ENCODE measurements at regions not wholly inside any gene's neighbourhood (a gene's known extent, or its start where the extent isn't known, plus 50 kb on each side); places are given as distances from the start of the nearest gene placed in this dataset.
"Not testable (repeated sequence)": the region's sequence is repeated elsewhere in the genome, so short reads cannot be mapped to it uniquely, and the experiment has no call there.

DNA sequence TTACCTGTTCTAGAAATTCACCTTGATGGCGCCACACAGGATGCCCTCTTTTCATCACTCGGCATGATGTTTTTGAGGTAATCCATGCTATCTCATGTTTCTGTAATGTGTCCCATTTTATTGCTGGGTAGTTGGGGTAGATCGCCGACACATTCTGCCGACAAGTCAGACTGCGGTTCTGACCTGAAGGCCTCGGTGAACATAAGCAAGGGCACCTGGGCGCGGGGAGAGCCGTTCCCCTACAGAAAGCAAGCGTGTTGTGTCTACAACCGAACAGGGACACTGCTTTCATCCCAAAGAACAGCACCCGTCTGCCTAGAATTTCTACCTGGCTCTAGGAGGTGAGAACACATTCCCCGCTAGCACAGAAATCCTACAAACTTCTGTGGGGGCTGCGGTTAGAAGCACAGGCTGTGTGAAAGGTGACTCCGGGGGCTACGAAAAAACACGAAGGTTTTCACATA, 149.2 kb downstream of the PPIAL4G start:
- Histone ChIP-seq H3K4me3 (ENCODE audit: low read length) (no peak overlapping the region), H3K27me3 (ENCODE audit: insufficient read depth, low read length, poor library complexity) (no peaks in the 10 kb centered on the region), H4K8ac (ENCODE audit: low read depth, low read length) (no peak overlapping the region), H2BK15ac (replicated peaks; ENCODE audit: low read depth) (no peak overlapping the region), H4K5ac (ENCODE audit: low read length) (no peak overlapping the region), H3K79me2 (ENCODE audit: control insufficient read depth, insufficient read depth, low read length) (no peaks in the 10 kb centered on the region), H3K36me3 (ENCODE audit: control insufficient read depth, insufficient read depth, low read length) (no peaks in the 10 kb centered on the region), H3K4me1 (ENCODE audit: control insufficient read depth, low read depth, low read length) (no peaks in the 10 kb centered on the region), H3K9ac (ENCODE audit: low read length) (peak overlapping the region; percentile 46), H3K4me2 (ENCODE audit: low read length) (peak overlapping the region; percentile 59), H3K23ac (ENCODE audit: low read length) (no peak overlapping the region), H3K18ac (ENCODE audit: low read length) (no peak overlapping the region), H2BK120ac (ENCODE audit: low read depth, low read length) (no peak overlapping the region), H3K56ac (ENCODE audit: low read length) (peak overlapping the region; percentile 77), H3K79me1 (ENCODE audit: low read length) (no peaks in the 10 kb centered on the region), H3K27ac (ENCODE audit: low read depth, low read length) (peak overlapping the region; percentile 14), H2BK5ac (ENCODE audit: low read length) (no peak overlapping the region), H2AK5ac (ENCODE audit: low read length) (no peak overlapping the region), H3K4ac (ENCODE audit: low read depth, low read length) (no peak overlapping the region)
- no peak for DNase-seq
- WGBS (ENCODE audit: extremely low coverage, insufficient coverage, low lambda C conversion rate): no CpG with 5 or more reads among the region's 18 CpGs

DNA sequence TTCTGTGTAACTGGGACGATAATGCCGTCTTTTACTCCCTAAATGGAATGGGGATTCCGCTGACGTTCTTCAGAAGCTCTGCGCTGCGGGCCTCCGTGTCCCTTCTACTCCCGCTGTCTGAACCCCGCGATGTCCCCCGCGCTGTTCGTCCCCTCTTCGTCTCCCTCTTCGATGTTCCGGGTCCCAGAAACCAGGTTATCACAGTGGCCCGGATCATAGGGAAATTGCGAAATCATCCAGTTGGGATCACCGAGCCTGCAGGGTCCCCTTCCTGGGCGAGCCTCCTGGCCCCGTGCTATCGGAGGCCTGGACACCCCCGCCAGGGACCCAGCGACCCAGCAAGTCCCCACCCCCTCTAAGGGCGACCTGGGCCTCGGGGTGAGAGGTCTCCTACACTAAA, 154.2 kb downstream of the PPIAL4G start:
- Histone ChIP-seq H3K79me2 (ENCODE audit: control insufficient read depth, insufficient read depth, low read length) (no peaks in the 10 kb centered on the region), H3K4ac (ENCODE audit: low read depth, low read length) (no peak overlapping the region), H2BK5ac (ENCODE audit: low read length) (no peak overlapping the region), H3K27ac (ENCODE audit: low read depth, low read length) (no peak overlapping the region), H3K4me1 (ENCODE audit: control insufficient read depth, low read depth, low read length) (no peaks in the 10 kb centered on the region), H3K4me2 (ENCODE audit: low read length) (no peak overlapping the region), H2BK120ac (ENCODE audit: low read depth, low read length) (no peak overlapping the region), H2BK15ac (replicated peaks; ENCODE audit: low read depth) (no peak overlapping the region), H3K9ac (ENCODE audit: low read length) (no peak overlapping the region), H4K5ac (ENCODE audit: low read length) (no peak overlapping the region), H3K36me3 (ENCODE audit: control insufficient read depth, insufficient read depth, low read length) (no peaks in the 10 kb centered on the region), H3K27me3 (ENCODE audit: insufficient read depth, low read length, poor library complexity) (no peaks in the 10 kb centered on the region), H3K56ac (ENCODE audit: low read length) (no peak overlapping the region), H3K4me3 (ENCODE audit: low read length) (no peak overlapping the region), H3K23ac (ENCODE audit: low read length) (no peak overlapping the region), H3K18ac (ENCODE audit: low read length) (no peak overlapping the region), H4K8ac (ENCODE audit: low read depth, low read length) (no peak overlapping the region), H2AK5ac (ENCODE audit: low read length) (no peak overlapping the region), H3K79me1 (ENCODE audit: low read length) (no peaks in the 10 kb centered on the region)
- no CpG with 5 or more reads among the region's 26 CpGs for WGBS (ENCODE audit: extremely low coverage, insufficient coverage, low lambda C conversion rate)
- DNase-seq: no peak

DNA sequence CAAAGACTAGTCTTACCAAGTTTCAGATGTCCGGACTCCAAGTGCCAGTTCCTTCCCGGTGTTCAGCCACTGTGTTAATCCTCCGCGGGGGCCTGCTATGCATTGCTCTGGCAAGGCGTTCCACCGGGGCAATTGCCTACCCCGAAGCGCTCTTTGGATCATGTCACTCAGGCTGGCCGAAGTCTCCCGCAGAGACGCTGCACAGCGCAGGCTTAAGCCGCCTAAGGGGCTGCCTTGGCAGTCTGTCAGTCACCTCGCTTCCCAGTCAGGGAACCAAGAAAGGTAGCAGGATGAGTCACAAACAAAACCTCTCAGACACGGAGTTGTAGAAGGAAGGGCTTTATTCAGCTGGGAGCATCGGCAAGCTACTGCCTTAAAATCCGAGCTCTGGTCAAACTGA, 158.1 kb downstream of the PPIAL4G start:
- not testable (repeated sequence) for H3K27ac ChIP-seq (ENCODE audit: low read depth, low read length); H3K79me2 ChIP-seq (ENCODE audit: control insufficient read depth, insufficient read depth, low read length); H2BK5ac ChIP-seq (ENCODE audit: low read length); H3K18ac ChIP-seq (ENCODE audit: low read length); H3K4me3 ChIP-seq (ENCODE audit: low read length); H2BK120ac ChIP-seq (ENCODE audit: low read depth, low read length); H3K4me1 ChIP-seq (ENCODE audit: control insufficient read depth, low read depth, low read length); H3K36me3 ChIP-seq (ENCODE audit: control insufficient read depth, insufficient read depth, low read length); H3K4ac ChIP-seq (ENCODE audit: low read depth, low read length); H4K8ac ChIP-seq (ENCODE audit: low read depth, low read length); H3K56ac ChIP-seq (ENCODE audit: low read length); H2BK15ac ChIP-seq (replicated peaks; ENCODE audit: low read depth); H3K9ac ChIP-seq (ENCODE audit: low read length); H3K27me3 ChIP-seq (ENCODE audit: insufficient read depth, low read length, poor library complexity); H2AK5ac ChIP-seq (ENCODE audit: low read length); H3K4me2 ChIP-seq (ENCODE audit: low read length); DNase-seq; H3K23ac ChIP-seq (ENCODE audit: low read length); H4K5ac ChIP-seq (ENCODE audit: low read length); H3K79me1 ChIP-seq (ENCODE audit: low read length)
- WGBS (ENCODE audit: extremely low coverage, insufficient coverage, low lambda C conversion rate): no CpG with 5 or more reads among the region's 17 CpGs

DNA sequence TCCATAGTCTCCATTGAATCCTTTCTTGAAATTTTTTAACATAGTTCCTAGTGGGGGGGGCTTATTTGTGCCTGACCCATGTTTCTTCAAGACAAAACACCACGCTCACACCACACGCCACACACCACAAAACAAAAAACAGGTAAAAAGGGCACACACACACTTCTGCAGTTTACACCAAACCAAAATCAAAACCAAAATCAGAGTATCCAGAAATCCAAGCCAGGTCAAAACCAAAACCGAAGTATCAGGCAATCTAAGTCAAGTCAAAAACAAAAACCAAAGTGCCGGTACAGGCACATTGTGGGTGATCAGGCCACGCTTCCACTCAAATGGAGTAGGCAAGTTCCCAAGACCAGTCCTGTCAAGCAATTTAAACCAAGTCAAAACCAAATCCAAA, 158.6 kb downstream of the PPIAL4G start:
- H2BK120ac ChIP-seq (ENCODE audit: low read depth, low read length); H3K27me3 ChIP-seq (ENCODE audit: insufficient read depth, low read length, poor library complexity): not testable (repeated sequence)
- no CpG with 5 or more reads among the region's 5 CpGs for WGBS (ENCODE audit: extremely low coverage, insufficient coverage, low lambda C conversion rate)

DNA sequence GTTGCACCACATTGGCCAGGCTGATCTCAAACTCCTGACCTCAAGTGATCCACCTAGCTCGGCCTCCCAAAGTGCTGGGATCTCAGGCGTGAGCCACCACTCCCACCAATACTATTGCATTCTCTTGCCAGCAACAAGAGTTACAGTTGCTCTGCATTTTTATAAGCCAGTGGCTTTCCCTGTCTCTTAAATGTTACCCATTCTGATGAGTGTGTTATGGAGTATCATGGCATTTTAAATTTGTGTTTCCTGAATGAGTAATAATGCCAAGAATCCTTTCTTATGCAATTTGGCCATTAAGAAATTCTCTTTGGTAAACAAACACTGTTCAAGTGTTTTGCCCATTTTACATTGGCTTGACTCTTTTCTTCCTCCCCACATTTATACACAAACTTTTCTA, 163.0 kb downstream of the PPIAL4G start:
- H4K8ac ChIP-seq (ENCODE audit: low read depth, low read length); H3K4ac ChIP-seq (ENCODE audit: low read depth, low read length); H4K5ac ChIP-seq (ENCODE audit: low read length); H2BK120ac ChIP-seq (ENCODE audit: low read depth, low read length); H3K9ac ChIP-seq (ENCODE audit: low read length); H3K18ac ChIP-seq (ENCODE audit: low read length); H3K36me3 ChIP-seq (ENCODE audit: control insufficient read depth, insufficient read depth, low read length); H3K4me2 ChIP-seq (ENCODE audit: low read length); H2BK15ac ChIP-seq (replicated peaks; ENCODE audit: low read depth); H3K23ac ChIP-seq (ENCODE audit: low read length); H3K4me3 ChIP-seq (ENCODE audit: low read length); DNase-seq; H3K56ac ChIP-seq (ENCODE audit: low read length); H2BK5ac ChIP-seq (ENCODE audit: low read length); H2AK5ac ChIP-seq (ENCODE audit: low read length); H3K4me1 ChIP-seq (ENCODE audit: control insufficient read depth, low read depth, low read length); H3K79me1 ChIP-seq (ENCODE audit: low read length); H3K79me2 ChIP-seq (ENCODE audit: control insufficient read depth, insufficient read depth, low read length); H3K27me3 ChIP-seq (ENCODE audit: insufficient read depth, low read length, poor library complexity); H3K27ac ChIP-seq (ENCODE audit: low read depth, low read length): not testable (repeated sequence)
- WGBS (ENCODE audit: extremely low coverage, insufficient coverage, low lambda C conversion rate): no CpG with 5 or more reads among the region's 2 CpGs

More for the DNA sequence above, 158.6 kb downstream of the PPIAL4G start:
- H3K9ac ChIP-seq (ENCODE audit: low read length); H3K4me3 ChIP-seq (ENCODE audit: low read length); H4K5ac ChIP-seq (ENCODE audit: low read length); H2AK5ac ChIP-seq (ENCODE audit: low read length); H2BK5ac ChIP-seq (ENCODE audit: low read length); H3K23ac ChIP-seq (ENCODE audit: low read length); H3K4me1 ChIP-seq (ENCODE audit: control insufficient read depth, low read depth, low read length); H3K36me3 ChIP-seq (ENCODE audit: control insufficient read depth, insufficient read depth, low read length); H3K27ac ChIP-seq (ENCODE audit: low read depth, low read length); H3K56ac ChIP-seq (ENCODE audit: low read length); H4K8ac ChIP-seq (ENCODE audit: low read depth, low read length); H3K4me2 ChIP-seq (ENCODE audit: low read length); DNase-seq; H3K4ac ChIP-seq (ENCODE audit: low read depth, low read length); H3K79me1 ChIP-seq (ENCODE audit: low read length); H2BK15ac ChIP-seq (replicated peaks; ENCODE audit: low read depth); H3K79me2 ChIP-seq (ENCODE audit: control insufficient read depth, insufficient read depth, low read length); H3K18ac ChIP-seq (ENCODE audit: low read length): not testable (repeated sequence)

DNA sequence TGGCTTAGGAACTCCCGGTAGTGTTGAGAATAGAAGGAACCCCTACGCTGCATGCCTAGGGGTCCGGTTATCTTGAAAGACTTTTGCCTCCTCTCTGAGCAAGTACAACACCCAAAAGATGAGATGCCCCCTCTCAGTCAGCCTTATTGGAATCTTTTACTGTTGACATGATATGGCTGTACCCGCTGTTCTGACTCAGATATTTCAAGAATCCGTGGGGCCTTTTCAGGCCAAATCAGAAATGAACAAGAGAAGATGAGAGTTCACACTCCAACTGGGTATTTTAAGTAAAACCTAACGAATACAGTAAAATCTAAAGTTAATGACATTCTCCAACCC, 164.2 kb downstream of the PPIAL4G start:
- Histone ChIP-seq H3K18ac (ENCODE audit: low read length) (no peak overlapping the region), H4K8ac (ENCODE audit: low read depth, low read length) (no peak overlapping the region), H3K27ac (ENCODE audit: low read depth, low read length) (no peak overlapping the region), H3K56ac (ENCODE audit: low read length) (peak overlapping the region; percentile 93), H3K4me1 (ENCODE audit: control insufficient read depth, low read depth, low read length) (peaks cover 3% of the 10 kb centered on the region), H4K5ac (ENCODE audit: low read length) (peak overlapping the region; percentile 91), H3K4me3 (ENCODE audit: low read length) (peak overlapping the region; percentile 59), H2BK5ac (ENCODE audit: low read length) (no peak overlapping the region), H3K79me1 (ENCODE audit: low read length) (no peaks in the 10 kb centered on the region), H3K4me2 (ENCODE audit: low read length) (peak overlapping the region; percentile 92), H2BK120ac (ENCODE audit: low read depth, low read length) (no peak overlapping the region), H3K36me3 (ENCODE audit: control insufficient read depth, insufficient read depth, low read length) (no peaks in the 10 kb centered on the region), H2AK5ac (ENCODE audit: low read length) (no peak overlapping the region), H2BK15ac (replicated peaks; ENCODE audit: low read depth) (no peak overlapping the region), H3K9ac (ENCODE audit: low read length) (peak overlapping the region; percentile 82), H3K27me3 (ENCODE audit: insufficient read depth, low read length, poor library complexity) (peaks cover 3% of the 10 kb centered on the region), H3K23ac (ENCODE audit: low read length) (peak overlapping the region; percentile 9), H3K79me2 (ENCODE audit: control insufficient read depth, insufficient read depth, low read length) (no peaks in the 10 kb centered on the region), H3K4ac (ENCODE audit: low read depth, low read length) (no peak overlapping the region)
- no CpG with 5 or more reads among the region's 6 CpGs for WGBS (ENCODE audit: extremely low coverage, insufficient coverage, low lambda C conversion rate)
- DNase-seq: no peak

Data from mesendoderm (in vitro differentiated cells).